ENCODE measurements at regions not wholly inside any gene's neighbourhood (a gene's known extent, or its start where the extent isn't known, plus 50 kb on each side); places are given as distances from the start of the nearest gene placed in this dataset.
"Not testable (repeated sequence)": the region's sequence is repeated elsewhere in the genome, so short reads cannot be mapped to it uniquely, and the experiment has no call there.

DNA sequence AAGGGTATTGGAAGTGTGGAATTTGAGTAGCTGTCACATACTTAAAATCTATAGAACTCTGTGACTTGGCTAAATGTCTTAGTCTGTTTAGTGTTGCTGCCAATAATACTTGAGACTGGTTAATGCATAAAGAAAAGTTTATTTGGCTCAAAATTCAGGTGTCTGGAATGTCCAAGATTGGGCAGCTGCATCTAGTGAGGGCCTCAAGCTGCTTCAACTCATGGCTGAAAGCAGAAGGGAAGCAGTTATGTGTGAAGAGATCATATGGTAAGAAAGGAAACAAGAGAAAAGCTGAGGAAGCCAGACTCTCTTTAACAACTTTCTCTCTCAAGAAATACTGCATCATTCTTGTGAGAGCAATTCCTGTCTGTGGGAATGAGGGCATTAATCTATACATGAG is 1043.3 kb upstream of the CDH6 start:
- DNase-seq = no peak

DNA sequence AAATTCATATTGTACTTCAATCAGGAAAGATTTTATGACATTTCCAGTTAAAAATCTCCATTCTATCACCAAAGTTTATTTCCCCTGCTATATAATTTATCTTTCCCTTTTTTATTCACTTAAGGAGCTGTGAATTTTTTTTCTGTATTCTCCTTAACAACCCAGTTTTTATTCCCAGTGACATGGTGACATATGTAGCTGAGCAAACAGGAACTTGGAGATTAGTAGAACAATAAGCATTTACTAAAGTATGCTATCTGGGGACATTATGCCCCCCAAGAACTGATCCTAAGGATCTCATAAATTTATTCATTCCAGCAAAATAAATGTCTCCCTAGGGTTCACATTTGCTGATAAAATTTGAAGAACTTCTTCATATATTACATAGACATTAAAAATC is 1044.0 kb upstream of the CDH6 start:
- no peak for DNase-seq

DNA sequence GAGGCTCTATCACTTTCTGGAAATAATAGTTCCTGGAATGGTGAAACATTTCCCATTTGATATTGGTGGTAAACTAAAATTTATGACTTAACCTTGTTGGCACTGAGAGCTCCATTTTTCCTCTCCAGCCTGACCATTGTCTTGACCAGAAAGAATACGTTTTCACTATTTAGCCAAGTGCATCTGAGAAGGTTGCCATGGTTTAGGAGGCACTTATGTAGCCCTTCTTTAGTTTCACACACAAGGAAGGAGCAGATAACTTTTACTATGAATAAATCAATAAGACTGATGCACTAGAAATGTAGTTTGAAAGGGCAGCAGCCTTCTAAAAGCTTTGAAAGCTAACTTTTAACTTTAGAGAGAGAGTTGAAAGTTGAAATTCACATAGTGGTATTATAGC is 1045.5 kb upstream of the CDH6 start:
- no peak for DNase-seq

DNA sequence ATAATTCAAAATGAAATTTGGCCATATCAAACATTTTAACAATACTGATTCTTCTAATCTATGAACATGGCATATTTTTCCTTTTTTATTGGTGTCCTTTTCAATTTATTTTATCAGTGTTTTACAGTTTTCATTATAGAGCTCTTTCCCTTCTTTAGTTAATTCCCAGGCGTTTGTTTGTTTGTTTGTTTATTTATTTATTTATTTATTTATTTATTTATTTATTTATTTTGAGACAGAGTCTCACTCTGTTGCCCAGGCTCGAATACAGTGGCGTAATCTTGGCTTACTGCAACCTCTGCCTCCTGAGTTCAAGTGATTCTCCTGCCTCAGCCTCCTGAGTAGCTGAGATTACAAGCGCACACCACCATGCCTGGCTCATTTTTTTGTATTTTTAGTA is 1049.4 kb upstream of the CDH6 start:
- not testable (repeated sequence) for DNase-seq

DNA sequence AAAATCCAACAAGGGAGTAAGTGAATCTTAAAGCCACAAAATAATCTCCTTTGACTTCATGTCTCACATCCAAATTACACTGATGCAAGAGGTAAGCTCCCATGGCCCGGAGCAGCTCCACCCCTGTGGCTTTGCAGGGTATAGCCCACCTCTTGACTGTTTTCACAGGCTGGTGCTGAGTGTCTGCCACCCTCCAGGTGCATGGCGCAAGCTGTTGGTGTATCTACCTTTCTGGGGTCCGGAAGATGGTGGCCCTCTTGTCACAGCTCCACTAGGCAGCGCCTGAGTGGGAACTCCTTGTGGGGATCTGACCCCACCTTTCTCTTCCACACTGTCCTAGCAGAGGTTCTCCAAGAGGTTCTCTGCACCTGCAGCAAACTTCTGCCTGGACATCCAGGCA is 1051.1 kb upstream of the CDH6 start:
- DNase-seq = no peak

DNA sequence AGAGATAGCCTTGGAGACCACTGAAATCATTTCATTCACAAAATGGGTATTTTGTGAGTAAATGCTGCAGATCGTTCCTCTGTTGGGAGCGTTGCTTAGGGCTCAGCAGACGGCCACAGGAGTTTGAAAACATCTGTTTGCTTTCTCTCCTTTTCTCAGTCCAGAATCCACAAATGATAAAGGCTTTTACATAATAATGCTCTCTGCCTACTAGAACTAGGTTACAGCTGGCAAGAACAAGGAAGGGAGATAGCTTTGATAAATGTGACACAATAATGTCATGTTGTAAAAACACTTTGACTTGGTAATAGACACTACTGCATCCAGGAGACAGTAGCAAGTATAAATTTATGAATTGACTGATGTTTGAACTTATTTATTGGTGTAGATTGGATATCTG is 1072.4 kb upstream of the CDH6 start:
- no peak for DNase-seq

DNA sequence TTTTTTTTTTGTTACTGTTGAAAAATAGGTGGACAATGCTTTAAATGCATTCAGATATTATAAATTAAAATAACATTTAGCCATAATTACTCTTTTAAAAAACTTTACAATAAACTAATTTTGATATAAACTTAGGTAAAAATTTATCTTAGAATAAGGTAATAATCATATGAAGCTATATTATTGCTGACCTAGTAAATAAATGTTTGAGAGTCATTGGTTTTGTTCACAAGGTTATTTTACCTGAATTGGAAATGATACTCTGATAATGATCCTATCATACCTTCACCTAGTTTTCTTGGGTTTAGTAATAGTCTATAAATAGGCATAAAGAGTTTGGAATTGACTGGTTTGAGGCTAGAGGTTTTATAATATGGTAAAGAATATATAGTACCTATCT is 1076.4 kb upstream of the CDH6 start:
- DNase-seq = no peak

DNA sequence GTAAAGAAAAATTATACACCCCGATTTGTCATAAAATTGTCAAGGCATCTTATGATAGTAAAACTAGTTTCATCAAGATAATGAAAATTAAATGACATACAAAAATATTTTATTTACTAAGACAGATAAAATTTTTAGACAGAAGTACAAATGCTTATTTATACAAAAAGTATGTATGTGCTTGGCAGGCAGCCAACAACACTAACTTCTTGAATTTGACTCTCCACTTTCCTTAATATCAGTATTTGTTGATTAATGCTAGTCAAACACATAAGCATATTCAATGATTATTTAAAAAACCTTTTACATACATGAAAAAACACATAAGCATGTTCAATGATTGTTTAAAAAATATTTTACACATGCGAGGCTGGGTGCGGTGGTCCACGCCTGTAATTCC is 1079.9 kb upstream of the CDH6 start:
- DNase-seq = no peak

DNA sequence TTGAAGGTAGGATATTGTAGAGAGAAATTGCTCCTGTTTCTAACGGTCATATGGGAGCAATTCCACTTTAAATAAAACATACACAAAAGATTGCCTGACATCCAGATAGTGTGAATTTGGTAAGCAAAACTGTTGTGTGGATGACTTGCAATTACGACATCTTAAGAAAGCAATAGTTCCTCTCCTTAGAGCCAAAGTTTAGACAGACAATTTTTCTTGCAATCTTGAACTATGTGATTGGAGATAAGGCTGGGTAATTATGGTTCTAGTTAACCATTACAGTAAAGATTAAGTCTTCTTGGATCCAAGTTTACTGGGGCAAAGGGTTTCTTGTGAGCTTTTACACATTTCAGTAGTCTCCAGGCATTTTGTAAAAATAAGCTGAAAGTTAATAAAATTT is 1080.6 kb upstream of the CDH6 start:
- DNase-seq = no peak

DNA sequence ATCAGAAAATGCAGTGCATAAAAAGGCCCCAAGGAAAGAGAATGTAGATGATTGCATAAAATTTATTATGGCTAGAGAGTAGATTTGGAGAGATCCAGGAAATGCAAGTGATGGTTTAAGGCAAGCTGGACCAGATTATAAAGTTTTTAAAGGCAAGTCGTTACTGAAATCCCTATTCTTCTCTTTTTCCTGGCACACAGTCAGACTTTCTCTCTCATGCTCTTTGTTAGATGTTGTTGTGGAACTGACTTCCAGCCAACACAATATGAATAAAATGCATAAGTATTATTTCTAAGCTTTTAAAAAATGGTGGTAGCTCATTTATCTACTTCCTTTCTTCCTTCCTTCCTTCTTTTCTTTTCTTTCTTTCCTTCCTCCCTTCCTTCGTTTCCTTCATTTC is 1085.4 kb upstream of the CDH6 start:
- no peak for DNase-seq

DNA sequence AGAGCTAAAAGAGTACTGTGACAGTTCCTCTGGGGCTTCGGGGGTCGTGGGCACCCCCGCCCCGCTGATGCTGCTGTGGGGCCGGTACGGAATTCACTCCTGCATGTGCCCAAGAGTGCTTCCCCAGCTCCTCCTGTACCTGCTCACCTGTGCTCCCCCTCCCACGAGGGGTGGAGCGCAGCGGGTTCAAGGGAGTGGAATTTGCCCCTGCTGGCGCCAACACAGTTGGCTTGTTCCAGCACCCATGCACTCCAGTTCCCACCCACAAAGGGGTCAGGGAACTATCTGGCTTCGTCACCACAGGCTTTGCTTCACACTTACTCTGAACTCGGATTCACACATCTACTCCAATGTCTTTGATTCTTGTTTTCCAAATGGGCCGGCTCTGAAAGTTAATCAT is 1086.9 kb upstream of the CDH6 start:
- no peak for DNase-seq

DNA sequence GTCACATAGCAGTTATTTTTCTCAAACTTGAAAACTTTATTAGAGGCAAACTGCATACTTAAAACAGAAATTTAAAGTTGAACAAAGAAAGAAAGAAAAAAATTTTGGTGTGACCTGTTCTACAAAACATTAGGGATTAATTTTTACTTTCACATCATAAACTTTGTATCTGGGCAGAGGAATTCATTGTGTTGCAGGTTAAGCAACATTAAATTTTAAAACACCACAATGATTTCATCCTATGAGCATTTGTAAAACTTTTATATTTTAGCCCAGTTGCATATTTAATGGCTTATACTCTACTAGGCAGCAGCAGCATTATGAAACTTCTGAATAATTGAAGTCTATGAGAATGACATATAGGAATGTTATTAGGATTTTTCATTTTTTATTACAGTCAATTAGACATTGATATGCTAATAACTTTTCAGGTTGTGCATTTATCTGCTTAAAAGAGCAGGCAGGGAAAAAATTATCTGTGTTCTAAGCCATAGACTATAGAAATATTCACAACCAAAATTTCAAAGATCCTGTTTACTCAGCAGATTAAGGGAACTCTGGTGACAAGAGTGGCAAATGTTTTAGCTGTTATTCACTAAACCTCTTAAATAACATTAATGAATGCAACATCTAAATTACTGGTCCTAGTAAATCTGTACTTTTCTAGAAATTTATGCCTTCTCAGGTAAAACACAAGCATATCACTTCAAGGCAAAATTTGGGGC is 1088.5 kb upstream of the CDH6 start:
- no peak for DNase-seq

DNA sequence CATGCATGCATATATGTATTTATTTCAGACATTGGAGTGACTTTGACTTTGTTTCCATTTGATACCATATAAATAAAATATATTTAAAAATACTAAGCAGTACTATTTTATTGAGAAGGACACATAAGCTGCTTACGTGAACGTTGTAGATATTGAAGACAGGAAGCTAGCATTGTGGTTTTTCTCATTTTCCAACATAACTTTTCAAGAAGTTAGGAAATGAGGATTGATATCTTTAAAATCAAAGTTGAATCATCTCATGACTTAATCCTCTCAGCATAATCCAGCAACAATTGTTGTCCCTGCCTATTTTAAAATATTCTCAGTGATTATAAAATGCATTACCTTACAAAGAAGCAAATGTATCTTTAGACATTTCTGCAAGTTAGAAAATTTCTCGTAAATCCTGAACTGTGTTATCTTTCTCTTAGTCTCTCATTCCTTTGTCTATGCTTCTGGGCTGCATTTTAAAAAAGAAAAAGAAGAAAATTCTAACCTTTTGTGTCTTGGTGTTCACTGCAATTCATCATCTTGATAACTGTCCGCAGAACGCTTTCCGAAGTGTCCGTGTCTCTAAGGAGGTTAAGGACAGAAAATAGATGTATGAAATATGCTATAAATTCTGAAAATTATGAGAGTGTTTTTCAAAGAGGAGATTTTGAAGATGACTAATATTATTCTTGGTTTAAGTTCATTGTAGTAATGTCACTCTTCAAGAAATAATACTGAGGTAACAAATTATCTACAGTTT is 1089.9 kb upstream of the CDH6 start:
- DNase-seq = no peak

DNA sequence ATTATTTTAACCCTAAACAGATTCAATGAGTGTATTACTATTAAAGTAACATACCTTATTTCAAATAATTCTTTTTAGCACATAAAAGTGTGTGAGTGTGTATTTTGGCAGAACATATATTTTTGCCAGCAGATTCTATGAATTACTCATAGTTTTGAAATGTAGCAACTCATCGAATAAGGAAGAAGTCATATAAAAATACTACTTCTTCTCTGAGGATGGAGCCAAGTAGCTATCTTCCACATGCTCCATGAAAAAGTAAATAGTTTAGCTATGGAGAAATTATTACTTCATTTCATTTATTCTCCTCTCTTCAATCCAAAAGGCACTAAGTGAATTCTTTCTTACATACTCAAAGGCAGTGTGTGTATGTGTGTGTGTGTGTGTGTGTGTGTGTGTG is 1090.4 kb upstream of the CDH6 start:
- no peak for DNase-seq

DNA sequence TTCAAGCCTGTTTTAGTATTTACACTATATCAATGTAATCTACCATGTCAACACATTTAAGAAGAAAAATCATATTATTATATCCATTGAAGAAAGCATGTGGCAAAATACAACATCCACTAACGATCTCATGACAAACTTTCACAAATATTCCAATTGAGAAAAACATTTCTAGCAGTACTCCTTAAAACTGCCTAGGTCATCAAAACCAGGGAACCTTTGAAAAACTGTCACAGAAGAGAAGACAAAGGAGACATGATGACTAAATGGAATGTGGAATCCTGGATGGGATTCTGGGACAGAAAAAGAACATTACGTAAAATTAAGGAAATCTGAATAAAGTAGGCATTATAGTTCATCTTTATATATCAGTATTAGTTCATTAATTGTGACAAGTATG is 1091.3 kb upstream of the CDH6 start:
- DNase-seq = no peak

DNA sequence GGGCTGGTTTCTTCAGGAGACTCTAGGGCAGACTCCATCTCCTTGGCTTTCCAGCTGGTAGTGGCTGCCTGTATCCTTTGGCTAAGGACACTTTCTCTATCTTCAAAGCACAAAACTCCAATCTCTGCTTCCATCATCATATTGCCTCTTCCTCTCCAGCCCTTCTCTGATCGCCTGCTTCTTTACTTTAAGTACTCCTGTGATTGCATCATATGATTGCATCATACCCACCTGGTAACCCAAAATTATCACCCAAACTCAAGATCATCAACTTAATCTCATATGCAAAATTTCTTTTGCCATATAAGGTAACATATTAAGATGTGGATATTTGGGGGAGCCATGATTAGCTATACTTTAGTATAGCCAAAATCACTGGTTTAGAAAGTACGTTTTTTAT is 1092.6 kb upstream of the CDH6 start:
- no peak for DNase-seq

DNA sequence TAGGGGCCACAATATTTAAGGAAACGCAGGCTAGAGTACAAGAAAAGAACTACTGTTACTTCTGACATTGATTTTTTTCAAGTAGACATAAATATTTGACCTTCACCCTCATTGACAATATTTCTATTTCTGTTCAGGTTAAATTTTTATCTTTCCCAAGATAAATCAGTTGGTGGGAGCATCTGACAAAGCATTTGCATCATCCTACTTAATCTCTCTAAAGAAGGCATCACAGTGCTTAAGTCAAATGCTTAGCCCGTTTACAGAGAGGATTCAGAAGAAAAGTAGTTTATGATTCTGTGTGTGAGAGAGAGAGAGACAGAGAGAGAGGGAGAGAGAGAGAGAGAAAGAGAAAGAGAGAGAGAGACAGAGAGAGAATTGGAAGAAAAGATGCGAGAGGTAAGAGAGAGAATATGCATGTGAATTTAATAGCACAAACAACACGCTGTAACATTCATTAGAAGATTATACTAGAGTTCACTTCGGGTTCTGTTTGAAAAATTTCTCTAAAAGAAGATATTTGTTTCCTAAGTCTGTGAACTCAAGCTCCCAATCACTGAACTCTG is 1093.3 kb upstream of the CDH6 start:
- DNase-seq = no peak

DNA sequence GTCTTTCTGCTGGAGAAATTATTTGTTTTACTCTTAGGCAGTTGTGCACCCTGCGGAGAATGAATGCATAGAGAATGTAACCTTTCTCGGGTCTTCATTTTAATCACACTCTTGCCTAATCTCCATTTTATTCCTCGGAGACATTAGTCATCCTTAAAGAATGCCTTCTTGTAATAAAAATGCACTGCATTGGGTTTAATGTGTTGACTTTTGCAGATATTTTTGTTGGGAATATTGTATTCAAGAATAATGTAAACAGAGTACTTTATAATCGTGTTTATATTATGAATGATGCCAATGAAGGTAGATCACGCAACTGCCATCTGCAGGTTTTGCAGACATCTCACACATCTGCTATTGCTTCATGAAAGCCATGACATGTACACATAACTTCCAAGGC is 1093.9 kb upstream of the CDH6 start:
- no peak for DNase-seq

DNA sequence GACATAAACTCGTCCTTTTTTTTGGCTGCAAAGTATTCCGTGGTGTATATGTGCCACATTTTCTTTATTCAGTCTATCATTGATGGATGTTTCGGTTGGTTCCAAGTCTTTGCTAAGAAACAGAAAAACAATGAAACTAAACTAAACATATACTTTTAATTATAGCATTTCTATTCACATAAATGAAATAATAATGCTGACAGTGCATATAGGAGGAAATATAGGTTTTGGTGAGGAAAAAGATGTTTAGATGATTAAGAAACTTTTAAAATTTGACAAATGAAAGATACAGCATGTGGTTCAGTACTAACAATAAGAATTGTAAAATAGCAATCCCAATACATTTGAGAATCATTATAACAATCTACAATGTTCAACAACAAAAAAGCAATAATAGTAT is 1094.5 kb upstream of the CDH6 start:
- DNase-seq = no peak

DNA sequence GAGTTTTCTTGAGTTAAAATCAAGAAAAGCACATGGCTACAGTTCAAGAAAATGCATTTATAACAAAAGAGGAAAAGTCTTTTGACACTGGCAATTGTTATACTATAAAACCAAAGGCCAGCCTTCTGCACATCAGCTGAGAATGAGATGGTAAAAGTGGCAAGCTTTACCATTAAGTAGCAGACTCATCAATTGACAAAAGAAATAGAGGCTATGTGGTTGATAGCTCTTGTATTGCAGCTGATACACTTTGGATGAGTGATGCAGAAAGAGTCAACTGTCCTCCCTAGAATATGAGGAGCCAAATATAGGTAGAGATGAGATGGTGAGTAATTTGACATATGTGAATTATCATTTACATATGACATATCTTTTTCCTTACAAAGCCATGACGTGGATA is 1100.9 kb upstream of the CDH6 start:
- DNase-seq = no peak

DNA sequence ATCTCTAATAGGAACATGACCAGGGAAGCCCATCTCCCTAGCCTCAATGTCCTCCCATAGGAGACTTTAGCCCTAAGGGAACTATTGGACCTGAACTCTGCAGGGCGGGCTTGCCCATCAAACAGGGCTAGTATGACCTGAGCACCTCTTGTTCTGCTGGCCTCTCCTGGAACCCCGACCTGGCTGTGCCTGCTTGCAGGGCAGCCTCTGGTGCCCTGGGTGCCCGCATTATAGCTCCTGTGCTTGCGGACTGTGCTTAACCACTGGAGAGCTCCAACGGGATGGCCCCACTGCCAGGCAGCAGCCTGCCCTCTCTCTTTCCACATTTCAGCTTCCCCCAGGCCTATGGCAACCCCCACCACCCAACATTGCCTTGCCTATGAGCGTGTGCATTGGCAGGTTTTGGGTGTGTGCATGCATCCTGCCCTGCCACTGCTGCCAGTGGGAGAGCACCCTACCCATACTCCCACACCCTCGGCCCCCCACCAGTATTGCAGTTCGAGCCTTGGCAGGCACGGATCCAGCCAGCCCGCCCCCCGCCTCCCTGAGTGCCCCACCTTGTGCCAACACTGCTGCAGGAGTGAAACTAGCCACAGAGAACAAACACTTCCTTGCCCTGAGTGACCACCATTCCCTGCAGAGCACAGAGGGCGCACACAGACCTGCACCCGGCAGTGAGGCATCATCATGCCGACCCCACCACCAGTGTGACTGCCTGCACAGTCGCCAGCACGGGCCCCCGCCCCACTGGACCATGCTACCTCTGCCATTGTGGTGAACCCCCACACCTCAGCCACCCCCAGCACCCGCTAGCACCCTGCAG is 1123.8 kb upstream of the CDH6 start:
- no peak for DNase-seq

DNA sequence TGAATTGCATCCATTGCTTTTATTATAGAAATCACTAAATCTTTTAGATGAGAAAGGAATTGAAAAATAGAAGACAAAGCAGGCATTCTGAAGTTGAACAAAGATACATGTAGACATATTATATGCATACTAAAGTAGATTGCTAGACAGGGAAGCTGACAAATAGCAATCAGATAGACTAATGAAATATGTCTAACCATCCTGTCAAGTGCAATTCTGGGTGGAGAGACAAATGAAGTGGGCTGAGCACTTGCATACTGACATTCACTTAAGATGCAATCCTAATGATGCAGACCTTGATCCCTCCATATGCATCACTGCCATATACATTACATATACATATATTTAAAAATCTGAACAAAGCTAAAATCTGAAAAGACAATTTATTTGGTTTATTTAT is 1130.0 kb upstream of the CDH6 start:
- no peak for DNase-seq

DNA sequence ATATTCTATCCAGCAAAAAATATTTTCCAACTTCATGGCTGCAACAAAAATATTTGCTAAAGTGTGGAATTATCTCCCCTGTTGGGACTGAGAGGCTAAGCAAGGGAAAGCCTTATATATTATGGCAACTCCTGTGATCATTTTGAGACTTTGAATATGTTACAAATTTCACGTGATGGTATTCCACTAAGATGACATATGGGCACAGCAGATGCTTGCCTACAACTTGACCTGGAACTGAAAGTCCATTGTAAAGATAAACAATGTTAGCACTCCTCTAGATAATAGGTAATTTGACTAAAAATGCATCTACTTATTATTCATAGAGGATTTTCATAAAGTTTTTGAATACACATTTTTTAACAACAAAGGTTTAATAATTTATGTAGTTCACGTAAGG is 1141.5 kb upstream of the CDH6 start:
- DNase-seq = no peak

All from occipital lobe (tissue), 1 donor.